HG02852 (cell line): ENCODE measurements at regions not wholly inside any gene's neighbourhood (a gene's known extent, or its start where the extent isn't known, plus 50 kb on each side); places are given as distances from the start of the nearest gene placed in this dataset.

ENCODE experiments used
- ATAC-seq: cut with Tn5 transposase; IDR thresholded peaks from one replicate; pipeline ENCODE4 v1.9.1; 2021; ENCODE audit warnings: mild to moderate bottlenecking, moderate library complexity; ENCODE audit not compliant: unreplicated experiment

DNA sequence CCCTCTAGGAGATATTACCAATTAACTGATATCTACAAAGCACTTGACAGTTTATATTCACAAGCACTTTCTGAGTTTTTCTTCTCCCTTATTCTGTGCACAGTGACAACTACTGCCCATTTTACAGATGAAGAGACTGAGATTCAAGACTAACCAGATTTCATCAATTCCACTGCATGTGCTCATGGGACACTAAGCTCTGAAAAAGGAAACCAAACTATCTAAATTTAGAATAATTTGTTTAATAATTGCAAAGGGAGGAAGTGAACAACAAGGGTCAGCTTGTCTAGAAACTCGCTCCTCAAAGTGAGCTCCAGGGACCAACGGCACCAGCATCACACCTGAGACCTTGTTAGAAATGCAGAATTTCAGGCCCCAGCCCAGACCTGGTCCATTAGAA, 50.8 kb upstream of the MYLIP start:
- peak; percentile 59 for ATAC-seq

DNA sequence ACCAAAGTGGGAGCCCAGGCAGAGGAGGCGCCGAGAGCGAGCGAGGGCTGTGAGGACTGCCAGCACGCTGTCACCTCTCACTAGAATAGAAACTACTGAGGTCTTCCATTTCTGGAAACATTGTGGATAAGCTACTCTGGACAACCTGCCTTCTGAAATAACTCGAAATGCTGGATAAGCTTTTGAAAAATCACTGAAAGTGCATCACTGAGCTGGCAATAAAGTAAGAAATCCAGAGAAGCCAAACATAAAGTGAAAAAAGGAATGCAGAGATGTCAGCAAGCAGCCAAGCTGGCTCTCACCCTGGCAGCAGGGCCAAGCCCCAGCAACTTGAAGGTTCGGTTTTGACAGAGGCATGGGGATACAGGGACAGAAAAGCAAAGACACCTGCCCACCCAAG, 59.2 kb upstream of the MYLIP start:
- no peak for ATAC-seq

DNA sequence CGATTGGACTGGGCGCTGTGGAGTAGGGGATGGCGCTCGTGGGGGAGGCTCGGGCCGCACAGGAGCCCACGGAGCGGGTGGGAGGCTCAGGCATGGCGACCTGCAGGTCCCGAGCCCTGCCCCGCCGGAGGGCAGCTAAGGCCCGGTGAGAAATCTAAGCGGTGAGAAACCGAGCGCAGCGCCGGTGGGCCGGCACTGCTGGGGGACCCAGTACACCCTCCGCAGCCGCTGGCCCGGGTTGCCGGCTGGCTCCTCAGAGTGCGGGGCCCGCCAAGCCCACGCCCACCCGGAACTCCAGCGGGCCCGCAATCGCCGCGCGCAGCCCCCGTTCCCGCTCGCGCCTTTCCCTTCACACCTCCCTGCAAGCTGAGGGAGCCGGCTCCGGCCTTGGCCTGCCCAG, 59.7 kb upstream of the MYLIP start:
- no peak for ATAC-seq

DNA sequence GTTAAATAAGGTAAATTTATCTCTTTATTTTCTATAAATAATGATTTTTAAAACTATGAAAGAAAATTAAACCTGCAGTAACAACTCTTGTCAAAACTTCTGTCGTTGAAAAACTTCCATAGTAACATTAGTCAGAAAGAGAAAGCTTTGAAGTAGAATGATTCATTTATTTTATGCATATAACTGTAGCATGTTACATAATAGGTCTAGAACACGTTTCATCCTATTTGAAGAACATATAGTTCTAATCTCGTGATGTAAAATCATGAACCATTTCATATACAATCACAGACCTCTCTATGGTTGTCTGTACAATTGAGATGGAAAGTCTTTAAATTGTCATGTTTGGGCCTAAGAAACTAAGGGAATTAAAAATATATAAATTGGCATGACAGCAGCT, 61.3 kb upstream of the MYLIP start:
- ATAC-seq = no peak

DNA sequence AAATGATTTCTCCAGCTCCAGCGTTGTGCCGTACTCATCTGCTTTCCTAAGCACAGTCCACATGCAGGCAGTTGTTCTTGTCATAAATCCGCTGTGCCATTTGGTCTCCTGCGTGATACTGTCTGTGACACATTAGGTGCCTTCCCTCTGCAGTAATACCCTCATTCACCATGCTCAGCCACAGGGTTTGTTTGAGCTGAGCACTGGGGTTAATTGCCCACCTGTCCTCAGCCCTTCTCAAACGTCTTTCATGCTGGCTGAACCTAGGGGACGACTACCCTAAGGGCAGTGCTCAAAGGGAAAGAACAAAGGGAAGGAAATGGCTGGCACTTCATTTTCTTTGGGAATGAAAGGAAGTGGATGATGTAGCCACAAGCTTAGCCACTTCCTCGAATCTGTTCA, 64.2 kb upstream of the MYLIP start:
- ATAC-seq = no peak

DNA sequence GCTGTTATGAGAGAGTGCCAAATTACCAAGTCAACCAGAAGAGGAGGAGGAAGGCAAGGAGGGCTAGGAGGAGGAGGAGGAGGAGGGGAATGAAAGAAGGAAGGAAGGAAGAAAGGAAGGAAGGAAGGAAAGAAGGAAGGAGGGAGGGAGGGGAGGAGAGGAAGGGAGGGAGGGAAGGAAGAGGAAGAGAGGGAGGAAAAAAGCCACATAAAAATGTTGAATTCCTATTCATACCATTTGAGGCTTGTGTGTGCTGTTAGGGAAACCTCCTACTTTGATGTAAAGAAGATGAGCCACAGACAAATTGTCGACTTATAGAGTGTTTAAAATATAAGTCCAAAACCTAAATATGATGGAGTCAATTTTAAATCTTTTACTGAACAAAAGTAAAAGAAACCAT, 65.3 kb upstream of the MYLIP start:
- ATAC-seq = no peak

DNA sequence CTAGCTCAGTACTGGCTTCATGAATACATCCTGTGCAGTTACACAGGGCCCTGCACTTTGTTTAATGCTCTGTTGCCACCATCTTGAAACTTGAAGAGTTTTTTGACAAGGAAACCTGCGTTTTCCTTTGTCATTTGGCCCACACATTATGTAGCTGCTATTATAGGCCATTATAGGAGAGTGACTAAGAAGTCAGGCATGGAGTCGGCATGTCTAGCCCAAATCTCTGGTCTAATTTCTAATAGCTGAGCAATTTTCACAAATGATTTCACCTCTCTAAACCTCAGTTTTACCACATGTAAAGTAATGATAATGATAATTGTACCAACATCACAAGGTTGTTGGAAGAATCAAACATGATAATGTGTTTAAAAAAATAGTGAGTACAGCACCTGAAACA, 67.1 kb upstream of the MYLIP start:
- no peak for ATAC-seq

DNA sequence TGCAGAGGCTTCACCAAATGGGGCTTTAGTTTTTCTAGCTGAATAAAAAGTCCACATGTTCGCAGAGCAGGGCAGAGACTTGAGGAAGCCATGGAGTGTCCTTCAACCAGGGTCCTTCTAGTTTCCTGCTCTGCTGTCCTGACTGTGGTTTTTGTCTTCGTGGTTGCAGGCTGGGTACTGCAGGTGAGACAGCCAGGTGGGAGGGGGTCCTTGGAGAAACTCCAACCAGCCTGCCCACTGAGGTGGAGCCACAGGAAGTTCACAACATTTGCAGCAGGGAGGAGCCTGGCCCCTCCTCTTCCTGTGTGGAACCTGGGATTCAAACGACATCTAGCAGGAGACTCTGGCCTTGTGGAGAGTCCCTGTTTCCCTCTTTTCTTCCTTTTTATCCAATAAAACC, 68.8 kb upstream of the MYLIP start:
- ATAC-seq = no peak

DNA sequence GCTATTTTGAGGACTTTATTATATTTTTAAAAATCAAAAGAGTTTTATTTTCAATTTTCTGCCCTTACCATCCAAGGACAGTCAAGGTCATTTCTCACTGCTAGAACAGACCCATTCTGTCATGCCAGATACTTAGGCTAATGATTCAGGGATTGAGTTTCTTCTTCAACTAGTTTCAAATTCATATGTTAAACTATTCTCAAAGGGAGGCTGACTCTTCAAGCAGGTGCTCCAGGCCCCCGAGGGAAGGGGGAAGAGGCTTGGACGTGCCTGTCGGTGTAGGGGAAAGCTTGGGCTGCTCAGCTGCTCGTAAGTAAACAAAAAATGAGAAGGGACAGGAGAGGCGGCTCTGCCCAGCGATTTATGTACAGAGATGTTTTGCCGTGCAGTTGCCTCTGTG, 69.4 kb upstream of the MYLIP start:
- no peak for ATAC-seq

DNA sequence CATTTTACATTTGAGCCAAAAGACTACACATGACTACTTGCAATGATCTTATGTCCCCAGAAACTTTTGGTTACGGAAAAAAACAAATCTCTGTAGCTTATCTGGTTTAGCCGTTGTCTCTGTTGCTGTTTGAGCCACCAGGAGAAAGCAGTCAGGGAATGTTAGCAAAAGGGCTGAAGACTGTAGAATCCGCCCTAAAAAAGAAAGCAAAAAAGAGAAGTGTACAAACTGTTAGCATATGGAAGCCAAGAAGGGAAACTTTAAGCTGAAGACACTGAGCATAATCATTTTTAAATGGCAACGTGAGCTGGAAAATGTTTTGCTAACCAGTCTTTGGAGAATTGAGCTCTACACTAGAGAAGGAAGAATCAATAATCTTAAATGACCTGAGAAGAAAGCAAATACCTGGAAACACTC, 69.9 kb upstream of the MYLIP start:
- no peak for ATAC-seq

DNA sequence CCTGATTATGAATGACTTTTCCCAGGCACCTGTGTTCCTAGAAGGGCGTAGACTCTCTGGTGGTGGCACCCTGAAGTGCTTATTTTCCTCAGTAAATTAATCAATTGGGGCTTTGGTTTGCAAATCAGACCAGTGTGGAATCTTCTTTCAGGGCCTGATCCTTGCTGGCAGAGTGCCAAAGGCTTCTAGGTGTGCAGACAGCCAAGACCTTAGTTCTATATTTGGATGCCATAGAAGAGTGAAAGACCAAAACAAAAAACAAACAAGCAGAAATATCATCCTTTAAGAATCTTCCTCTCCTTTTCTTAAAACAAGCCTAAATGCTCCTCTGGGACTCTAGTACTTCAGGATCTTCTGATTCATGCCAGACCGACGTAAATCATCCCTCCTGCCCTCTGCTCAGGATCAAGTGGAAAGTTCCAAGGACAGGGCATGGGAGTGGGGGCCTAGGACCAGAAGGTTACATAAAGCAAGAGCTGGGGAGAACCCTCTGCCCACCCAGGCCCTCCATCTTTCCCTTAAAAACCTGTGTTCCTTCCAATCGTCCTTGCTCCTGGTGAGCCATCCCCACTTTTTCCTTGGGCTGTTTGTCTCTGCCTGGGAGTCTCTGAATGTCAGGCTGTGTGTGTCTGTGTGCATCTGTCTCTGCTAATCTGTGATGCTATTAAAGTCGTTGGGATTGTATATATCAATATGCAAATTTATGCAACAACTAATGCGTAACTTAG, 70.5 kb upstream of the MYLIP start:
- no peak for ATAC-seq

DNA sequence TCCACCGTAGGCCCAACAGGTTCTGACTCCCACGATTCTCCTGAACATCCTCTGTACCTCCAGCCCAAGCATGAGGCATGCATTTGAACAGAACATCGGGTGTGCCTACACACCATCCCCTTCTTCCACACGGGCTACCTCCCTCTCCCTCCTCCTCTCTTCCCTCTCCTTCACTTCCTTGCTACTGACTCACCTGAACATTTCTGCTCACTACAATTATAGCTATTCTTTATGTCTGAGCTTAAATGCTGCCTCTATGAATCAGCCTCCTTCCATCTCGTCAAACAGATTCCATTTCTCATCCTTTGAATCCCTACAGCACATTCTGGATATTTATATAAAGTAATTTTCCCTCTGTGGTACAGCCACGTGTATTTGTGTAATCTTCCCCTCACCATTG, 71.4 kb upstream of the MYLIP start:
- no peak for ATAC-seq

DNA sequence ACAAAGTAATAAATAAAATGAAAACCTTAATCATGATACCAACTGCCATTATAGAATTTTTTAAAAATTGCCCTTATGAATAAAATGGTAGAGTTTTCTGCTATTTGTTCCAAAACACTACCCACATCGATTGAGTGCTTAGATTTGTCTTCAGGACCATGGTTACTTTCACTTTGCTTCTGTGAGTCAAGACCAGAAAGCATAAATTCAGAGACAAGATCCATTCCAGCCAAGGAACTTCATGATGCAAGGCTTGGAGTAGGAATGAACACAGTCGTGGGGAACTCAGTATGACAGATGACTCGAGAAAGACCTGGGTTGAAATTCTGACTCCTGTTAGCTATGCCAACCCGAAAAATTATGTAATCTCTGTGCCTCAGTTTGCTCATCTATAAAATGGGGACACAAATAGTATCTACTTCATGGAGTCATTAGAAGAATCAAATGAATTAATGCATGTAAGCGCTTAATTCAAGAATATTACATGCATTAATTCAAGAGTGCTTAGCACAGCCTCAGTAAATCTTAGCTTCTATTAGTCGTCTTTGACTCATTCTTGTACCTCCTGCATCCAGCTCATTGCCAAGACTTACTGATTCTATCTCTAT, 72.5 kb upstream of the MYLIP start:
- no peak for ATAC-seq

DNA sequence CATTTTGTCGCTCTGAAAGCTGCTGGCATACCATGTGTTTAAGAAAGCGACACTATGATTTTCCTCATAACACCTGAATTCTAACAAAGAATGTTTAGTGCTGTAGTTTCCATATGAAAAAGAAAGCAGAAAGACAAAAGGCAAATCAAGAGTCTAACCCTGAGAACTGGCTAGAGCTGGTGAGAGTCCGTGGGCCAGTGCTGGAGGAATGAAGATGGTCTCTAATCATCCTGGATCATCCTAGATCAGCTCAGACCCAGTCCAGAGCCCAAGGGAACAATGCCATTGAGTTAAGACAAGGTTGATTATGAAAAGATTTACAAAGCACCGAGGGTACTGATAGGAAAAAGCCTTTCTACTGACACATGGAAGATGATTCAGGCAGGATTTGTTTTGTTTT, 73.0 kb upstream of the MYLIP start:
- ATAC-seq = no peak

DNA sequence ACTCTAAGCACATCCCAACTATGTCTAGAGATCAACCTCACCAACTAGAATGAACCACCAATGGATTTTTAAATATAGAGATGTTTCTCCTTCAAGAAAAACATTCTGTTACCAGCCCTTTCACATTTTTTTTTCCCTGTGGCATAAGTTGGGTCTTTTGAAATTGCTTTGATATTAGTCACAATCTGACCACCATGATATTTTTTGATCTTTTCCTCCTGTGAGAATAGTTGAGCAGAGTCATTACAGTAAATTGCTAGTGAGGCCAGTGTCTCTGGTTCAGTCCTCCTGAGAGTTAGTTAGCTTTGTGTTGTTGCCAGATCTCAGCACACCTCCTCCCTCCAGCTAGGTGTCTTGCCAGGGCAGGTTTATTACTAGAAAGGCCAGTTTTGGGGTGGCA, 79.7 kb upstream of the MYLIP start:
- ATAC-seq = no peak

DNA sequence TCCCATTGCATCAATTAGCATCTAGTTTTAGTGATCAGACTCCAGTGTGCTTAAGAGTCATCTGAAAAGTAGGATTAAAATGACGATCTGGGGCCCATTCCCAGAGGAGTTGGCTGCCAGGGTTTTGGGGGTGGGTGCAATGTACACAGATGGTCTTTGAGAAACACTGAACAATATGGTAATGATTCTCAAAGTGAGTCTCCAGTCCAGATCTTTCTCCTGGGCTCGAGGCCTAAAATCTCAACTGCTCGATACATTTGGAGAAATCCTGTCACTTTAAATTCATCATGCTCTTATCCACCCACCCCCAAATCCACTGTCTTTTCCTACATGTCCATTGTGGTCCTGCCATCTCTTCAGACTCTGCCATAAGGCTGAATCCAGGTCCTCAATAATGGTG, 80.7 kb upstream of the MYLIP start:
- no peak for ATAC-seq

DNA sequence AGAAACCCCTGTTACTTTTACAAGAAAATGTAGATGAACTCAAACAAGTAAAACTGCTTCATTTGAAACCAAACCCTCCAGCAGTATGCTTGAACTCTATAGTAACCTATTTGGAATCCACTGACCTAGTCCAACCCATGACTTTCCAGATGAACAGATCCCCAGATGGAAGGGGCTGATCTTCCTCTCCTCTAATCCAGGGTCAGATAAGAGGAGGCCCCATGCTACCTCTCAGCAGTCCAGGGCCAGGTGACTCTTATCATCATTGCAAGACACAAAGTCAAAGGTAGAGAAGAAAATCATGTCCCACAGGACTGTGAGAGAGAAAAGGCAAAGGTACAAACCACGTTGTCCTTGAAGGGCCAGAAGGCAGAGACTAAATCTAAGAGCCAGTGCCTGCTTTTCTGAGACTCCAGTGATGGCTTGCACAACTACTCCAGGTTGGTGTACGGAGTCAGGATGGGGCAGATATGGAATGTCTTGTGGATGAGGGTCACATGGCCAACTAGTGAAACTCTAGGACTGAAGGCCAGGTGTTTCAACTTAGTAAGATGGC, 81.4 kb upstream of the MYLIP start:
- ATAC-seq = no peak

DNA sequence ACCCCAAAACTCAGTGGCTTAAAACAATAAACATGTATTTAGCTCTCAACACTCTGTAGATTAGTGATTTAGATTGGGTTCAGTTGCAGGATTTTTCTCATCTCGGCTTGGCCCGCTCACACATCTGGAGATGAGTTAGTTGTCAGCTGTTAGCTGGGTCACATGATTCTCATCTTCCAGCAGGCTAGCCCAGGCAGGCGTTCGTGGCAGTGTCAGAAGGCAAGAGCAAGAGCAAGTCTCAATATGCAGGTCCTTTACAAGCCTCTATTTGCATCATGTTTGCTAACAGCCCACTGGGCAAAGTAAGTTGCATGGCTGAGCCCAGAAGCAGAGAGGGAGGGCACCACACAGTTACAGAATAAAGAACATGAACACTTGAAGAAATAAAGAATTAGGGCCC, 83.6 kb upstream of the MYLIP start:
- no peak for ATAC-seq

DNA sequence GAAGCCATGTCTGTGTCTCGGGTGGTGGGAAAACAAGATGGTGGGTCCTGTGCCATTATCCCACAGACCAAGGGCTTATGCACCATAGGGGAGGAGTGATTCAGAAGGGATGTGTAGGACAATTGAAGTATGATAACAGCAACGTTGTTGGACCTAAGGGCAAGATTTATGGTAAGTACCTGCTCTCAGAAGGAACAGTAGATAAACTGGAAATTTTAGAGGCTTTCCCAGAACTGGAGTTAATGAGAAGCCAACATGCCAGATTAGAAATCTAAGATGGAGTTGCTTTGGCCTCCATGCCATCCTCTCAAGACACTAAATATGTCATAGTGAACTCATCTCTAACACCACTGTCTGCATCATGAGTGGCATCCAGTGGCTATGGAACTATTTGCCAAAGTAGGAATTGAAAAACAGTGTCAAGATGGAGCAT, 84.7 kb upstream of the MYLIP start:
- ATAC-seq = no peak

DNA sequence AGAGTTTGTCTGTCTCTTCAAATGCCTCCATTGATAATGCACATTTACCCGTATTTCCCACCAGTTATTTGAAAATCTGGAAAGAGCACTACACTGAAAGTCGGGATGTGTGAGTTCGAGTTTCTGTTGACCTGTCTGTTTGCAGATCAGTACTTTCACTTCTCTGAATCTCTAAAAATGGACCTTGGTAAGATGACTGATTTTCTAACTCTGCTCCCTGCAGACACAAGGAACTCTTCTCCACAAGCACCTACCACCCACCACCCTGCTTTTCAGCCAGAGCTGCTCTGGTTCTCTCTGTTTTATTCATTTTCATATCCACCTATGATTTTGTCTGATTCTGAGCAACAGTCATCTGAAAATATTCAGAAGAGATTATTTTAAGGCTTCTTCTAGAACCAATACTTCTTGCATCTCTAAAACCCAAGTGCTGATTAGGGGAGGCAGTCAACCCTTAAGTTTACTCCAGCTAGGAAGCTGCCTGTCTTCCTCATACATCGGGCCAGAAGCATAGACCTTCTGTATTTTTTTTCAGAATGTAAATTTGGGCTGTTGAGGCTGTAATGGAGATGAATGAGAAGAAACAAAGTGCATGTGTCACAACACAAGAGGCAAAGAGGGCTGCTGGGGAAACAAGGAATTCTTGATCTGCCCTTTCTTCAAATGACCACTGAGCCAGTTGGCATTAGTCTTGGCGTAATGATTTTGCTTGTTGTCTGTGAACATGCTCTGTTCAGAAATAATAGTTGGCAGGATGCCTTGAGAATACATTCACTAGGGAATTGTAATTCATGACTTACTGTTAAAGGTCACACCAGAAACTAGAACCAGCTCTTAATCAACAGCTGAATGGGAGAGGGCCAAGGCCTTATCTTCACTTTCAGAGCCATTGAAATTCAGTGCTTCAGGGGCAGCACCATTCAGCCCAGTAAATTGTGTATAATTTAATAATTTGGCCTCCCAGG, 85.4 kb upstream of the MYLIP start:
- peak; percentile 70 for ATAC-seq

DNA sequence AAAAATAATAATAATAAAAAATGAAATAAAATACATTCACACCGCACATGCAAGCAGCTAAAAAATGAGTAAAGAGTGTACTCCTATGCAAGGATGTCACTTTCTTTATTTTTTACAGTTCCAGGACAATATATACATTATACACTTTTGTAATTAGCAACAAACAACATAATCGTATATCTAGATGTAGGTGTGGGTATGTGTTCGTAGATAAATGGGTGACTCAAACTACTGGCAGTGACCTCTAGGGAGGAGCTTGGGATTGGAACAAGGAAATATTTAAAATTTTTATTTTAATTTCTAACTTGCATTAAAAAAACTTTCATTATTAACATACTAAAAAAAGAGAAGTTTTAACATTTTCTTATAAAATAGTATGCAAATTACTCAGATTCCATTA, 86.1 kb upstream of the MYLIP start:
- no peak for ATAC-seq

DNA sequence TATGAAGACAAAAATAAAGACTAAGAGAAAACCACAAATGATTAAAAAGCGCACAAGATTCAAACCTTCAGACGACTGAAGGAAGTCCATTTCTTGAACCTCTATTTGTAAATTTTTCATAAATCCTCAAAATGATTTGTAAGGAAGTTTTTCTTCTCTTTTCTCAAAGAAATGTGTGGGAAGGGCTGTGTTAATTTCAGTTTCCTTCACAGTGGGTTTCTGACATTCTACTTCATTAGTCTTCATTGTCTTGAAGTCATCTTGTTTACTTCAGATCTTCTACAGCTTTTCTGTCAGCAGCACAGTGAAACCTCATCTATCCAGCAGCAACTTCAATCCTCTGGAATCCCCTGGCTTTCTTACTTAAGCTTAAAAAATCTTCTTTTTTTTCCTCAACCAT, 87.6 kb upstream of the MYLIP start:
- no peak for ATAC-seq
